ENCODE measurements at regions not wholly inside any gene's neighbourhood (a gene's known extent, or its start where the extent isn't known, plus 50 kb on each side); places are given as distances from the start of the nearest gene placed in this dataset.

DNA sequence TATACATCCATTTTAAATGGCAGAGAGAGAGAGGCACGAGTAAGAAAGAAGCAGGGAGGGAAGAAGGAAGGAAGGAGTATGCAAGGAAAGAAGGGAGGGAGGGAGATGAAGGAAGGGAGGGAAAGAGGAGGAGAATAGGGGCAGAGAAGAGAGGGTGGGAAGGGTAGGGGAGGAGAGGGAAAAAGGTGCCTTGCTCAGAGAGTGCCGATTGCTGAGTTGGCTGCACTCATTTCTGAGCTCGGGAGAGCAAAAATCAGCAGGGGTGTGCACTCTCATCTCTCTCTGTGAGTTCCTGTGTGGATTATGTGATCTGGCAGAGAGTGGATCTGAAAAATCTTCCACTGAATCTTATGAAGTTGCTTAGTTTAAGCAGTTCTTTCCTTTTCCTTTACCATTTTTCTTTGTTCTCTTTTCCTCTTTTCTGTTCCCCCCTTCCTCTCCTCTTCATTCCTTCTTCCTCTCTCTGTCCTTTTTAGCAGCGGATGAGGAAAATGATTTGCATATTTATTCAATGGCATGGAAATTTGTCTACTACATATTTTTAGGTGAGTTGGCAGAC lies 108.7 kb downstream of the PERP start:
- TF ChIP-seq MAFK (IDR thresholded peaks at IDR 0.05; ENCODE audit: partially characterized antibody) (no peak), RAD21 (conservative IDR thresholded peaks at IDR 0.05 in 1 of 2, IDR thresholded peaks at IDR 0.05 in 1 of 2) (no peak), SMC3 (IDR thresholded peaks at IDR 0.05) (no peak), POLR2A (IDR thresholded peaks at IDR 0.05; ENCODE audit: low read length) (no peak)
- TF ChIP-seq, protein P1, sequence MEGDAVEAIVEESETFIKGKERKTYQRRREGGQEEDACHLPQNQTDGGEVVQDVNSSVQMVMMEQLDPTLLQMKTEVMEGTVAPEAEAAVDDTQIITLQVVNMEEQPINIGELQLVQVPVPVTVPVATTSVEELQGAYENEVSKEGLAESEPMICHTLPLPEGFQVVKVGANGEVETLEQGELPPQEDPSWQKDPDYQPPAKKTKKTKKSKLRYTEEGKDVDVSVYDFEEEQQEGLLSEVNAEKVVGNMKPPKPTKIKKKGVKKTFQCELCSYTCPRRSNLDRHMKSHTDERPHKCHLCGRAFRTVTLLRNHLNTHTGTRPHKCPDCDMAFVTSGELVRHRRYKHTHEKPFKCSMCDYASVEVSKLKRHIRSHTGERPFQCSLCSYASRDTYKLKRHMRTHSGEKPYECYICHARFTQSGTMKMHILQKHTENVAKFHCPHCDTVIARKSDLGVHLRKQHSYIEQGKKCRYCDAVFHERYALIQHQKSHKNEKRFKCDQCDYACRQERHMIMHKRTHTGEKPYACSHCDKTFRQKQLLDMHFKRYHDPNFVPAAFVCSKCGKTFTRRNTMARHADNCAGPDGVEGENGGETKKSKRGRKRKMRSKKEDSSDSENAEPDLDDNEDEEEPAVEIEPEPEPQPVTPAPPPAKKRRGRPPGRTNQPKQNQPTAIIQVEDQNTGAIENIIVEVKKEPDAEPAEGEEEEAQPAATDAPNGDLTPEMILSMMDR (IDR thresholded peaks at IDR 0.05), result no peak
- TF ChIP-seq, protein P2, sequence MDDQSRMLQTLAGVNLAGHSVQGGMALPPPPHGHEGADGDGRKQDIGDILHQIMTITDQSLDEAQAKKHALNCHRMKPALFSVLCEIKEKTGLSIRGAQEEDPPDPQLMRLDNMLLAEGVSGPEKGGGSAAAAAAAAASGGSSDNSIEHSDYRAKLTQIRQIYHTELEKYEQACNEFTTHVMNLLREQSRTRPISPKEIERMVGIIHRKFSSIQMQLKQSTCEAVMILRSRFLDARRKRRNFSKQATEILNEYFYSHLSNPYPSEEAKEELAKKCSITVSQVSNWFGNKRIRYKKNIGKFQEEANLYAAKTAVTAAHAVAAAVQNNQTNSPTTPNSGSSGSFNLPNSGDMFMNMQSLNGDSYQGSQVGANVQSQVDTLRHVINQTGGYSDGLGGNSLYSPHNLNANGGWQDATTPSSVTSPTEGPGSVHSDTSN (IDR thresholded peaks at IDR 0.05), result no peak
- TF ChIP-seq, protein P3, sequence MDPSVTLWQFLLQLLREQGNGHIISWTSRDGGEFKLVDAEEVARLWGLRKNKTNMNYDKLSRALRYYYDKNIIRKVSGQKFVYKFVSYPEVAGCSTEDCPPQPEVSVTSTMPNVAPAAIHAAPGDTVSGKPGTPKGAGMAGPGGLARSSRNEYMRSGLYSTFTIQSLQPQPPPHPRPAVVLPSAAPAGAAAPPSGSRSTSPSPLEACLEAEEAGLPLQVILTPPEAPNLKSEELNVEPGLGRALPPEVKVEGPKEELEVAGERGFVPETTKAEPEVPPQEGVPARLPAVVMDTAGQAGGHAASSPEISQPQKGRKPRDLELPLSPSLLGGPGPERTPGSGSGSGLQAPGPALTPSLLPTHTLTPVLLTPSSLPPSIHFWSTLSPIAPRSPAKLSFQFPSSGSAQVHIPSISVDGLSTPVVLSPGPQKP (IDR thresholded peaks at IDR 0.05; ENCODE audit: low read depth, low read length), result no peak
- TF ChIP-seq, protein P4, sequence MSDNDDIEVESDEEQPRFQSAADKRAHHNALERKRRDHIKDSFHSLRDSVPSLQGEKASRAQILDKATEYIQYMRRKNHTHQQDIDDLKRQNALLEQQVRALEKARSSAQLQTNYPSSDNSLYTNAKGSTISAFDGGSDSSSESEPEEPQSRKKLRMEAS (IDR thresholded peaks at IDR 0.05), result no peak
